GM19463 (cell line): ENCODE measurements at regions not wholly inside any gene's neighbourhood (a gene's known extent, or its start where the extent isn't known, plus 50 kb on each side); places are given as distances from the start of the nearest gene placed in this dataset.
"Not testable (repeated sequence)": the region's sequence is repeated elsewhere in the genome, so short reads cannot be mapped to it uniquely, and the experiment has no call there.

Experiments used
- ATAC-seq: cut with Tn5 transposase; IDR thresholded peaks from one replicate; pipeline ENCODE4 v1.9.1; 2021; ENCODE audit warnings: mild to moderate bottlenecking, moderate library complexity; ENCODE audit not compliant: unreplicated experiment

DNA sequence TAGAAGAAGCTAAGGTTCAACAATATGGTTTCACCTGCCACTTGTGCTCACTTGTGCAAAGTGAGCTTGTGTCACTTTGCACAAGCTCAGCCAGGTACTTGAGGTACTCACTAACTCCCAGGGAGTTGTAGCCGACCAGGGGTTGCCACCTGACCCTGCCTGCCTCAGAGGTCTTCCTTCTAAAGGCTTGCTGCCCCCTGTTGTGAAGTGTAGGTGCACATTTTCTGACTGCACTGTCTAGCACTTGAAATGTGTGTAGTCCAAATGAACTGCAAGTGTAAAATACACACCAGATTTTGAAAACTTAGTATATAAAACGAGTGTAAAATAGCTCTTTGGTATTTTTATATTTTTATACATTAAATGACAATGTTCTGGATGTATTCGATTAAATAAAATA, 230.8 kb downstream of the DLEU7 start:
- no peak for ATAC-seq

DNA sequence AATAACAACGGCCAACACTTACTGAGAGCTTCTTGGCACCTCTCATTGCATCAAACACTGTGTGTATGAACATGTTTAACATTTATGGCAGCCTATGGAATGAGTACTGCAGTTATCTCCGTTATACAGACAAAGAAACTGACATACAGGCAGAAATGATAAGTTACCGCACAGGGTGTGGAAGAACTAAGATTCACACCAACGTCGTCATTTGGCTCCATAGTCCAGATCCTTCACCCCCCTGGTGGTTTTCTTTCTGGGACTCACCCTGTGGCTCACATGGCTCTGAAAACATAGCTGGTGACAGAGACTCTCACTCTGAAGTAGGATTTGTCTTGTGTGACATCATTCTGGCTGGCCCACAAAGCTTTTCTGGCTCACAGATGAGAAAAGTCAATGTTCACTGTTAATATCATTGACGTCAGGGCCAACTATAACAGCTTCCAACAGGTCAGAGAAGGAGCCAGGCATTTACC, 230.1 kb downstream of the DLEU7 start:
- ATAC-seq = no peak

DNA sequence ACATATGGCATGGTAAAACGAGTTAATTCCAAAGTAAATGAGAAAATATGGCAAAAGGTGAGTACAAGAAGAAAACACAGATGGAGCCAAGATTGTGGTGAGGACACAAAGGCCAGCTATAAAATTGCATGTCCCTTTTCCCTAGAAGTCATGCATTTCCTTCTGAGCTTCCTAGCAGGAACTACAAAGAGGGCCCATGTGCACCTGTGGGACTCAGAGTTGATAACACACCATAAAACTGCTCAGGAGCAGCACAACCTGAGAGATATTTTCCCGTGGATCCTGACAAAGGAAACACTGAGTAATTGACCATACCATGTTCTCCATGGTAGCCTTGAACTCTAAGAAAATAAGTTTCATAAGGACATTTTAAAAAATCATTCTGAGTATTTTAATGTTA, 228.3 kb downstream of the DLEU7 start:
- ATAC-seq = no peak

DNA sequence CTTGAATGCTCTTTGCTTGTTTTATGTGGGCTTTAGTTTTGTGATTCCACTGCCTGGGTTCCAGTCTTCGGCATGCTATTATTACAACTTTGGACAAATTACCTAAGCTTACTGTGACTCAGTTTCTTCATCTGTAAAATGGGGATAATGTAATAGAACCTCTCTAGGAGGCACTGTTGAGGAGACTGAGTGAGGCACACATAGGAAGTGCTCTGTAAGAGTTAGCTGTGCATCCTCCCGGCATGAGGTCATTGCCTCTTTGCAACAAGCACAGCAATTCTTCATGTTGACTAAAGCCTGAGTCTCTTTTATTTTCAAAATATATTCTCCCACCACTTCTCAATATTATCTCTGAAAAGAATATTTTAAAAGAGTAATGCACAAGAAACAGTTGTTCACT, 227.4 kb downstream of the DLEU7 start:
- ATAC-seq = no peak

DNA sequence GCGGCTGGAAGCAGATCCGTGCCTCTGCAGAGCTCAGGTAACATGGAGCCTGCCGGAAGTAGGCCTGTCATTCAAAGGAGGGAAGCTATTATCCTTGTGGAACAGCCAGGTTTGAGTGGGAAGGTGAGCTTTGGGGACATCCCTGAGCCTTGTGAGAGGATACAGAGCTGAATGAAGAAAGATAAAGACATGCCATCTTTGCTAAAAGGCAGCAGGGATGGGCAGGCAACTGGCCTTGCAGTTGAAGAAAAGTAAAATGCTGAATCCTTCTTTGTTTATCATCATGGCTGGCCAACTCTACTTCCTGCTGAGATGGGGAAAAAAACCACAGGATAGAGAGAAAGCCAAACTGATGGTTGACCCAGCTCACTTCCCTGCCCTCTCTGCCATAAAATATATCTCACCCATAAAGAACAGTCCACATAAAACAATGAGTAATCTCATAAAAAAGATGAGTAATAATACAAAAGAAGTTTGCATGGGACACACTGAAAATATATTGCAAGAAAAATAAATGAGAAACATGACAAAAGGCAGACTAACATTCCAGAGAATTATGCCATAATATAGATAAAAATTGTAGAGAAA, 226.3 kb downstream of the DLEU7 start:
- ATAC-seq = no peak

DNA sequence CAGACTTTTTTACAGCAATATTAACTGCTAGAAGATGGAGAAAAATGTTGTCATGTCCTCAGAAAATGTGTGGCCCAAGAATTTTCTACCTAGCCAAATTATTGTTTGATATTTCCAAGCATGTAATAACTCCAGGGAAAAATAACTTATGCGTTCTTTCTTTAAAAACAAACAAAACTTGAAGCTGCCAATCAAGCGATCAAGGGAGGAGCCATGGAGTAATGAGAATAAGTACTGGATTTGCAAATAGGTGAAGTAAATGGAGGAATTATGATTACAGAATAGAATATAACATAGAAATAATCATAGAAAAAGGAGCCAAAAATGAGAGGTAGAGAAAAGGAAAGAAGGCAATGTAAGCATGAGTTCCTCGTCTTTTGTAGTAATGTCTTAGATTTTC, 225.3 kb downstream of the DLEU7 start:
- no peak for ATAC-seq

DNA sequence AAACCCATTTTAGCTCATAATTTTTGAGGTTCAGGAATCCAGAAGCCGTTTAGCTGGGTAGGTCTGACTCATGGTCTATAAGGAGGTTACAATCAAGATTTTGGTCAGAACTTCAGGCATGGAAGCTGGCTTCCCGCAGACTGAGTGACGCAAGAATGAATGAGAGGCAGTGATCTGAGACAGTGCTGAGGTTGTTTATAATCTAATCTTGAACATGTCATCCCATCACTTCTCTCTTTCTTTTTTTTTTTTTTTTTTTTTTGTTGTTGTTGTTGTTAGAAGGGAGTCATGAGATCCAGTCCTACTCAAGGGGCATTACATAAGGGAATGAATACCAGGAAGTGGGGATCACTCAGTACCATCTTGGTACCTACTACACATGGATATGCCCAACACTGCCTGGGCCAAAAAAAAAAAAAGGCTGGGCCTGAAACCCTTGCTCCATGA, 217.4 kb downstream of the DLEU7 start:
- no peak for ATAC-seq

DNA sequence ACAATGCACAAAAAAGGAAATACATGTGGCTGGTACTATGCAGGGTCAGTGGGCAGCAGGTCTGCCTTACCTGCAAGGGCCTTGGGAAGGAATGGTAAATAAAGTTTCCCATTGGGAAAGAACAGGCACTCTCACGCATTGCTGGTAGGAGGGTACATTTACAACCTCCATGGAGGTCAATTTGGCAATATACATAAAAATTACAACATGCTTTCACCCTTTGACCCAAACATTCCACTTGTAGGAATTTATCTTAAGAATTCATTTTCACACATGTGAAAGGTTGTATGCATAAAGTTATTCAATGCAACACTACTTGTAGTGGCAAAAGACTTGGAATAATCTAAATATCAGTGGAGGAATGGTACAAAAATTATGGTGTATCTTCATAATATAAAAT, 216.4 kb downstream of the DLEU7 start:
- no peak for ATAC-seq

DNA sequence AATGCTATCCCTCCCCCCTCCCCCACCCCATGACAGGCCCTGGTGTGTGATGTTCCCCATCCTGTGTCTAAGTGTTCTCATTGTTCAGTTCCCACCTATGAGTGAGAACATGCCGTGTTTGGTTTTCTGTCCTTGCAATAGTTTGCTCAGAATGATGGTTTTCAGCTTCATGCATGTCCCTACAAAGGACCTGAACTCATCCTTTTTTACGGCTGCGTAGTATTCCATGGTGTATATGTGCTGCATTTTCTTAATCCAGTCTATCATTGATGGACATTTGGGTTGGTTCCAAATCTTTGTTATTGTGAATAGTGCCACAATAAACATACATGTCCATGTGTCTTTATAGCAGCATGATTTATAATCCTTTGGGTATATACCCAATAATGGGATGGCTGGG, 215.0 kb downstream of the DLEU7 start:
- not testable (repeated sequence) for ATAC-seq

DNA sequence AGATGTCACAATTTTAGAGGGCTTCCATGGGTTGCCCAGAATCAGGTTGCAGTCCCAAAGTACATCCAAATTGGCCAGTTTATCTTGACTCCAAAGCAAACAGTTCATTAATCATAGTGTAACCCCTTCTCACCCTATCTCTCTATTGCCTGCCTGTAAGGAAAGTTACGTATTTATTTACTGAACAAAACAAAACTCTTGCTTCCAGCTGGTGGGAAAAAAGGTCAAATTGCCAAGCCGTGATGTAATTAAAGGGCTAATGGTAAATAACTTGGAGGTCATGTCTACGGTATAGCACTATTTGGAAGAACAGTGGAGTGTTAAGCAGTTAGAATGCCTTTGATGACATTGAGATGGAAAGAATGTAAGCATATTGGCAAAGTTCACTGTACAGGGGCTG, 214.0 kb downstream of the DLEU7 start:
- no peak for ATAC-seq

DNA sequence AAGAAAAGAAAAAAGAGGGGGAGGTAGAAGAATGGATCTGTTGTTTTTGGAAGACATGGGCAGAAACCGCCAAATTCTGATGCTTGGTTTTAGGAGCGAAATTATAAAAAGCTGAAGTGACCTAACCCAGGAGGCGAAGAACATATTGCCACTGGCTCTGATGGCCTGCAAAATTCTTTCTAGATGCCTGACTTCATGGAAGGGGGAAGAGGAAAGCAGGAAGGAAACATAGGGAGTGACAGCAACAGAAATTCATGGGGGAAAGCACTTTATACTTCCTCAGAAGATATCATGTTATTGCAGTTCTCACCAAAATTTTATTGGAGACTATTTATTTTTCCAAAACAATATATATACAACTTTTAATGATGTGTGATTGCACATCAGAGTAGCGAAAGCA, 213.5 kb downstream of the DLEU7 start:
- ATAC-seq = no peak

DNA sequence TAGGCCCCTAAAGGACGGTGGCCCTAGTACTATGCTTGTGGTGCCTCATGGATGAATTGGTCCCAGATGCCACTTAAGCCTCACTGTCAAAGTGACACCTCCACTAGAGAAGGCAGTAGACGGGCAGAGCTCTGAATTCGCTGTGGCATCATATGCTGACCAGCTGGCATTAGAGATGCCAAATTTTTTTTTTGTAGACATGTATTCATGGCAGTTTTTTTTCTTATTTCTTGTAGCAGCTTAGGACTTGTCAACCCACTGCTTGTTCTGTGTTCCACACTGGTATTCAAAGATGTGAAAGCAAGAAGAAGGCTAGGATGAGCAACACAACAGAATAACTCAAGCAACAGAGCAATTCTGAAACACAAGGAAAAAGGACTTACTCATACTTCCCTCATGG, 212.5 kb downstream of the DLEU7 start:
- ATAC-seq = no peak

DNA sequence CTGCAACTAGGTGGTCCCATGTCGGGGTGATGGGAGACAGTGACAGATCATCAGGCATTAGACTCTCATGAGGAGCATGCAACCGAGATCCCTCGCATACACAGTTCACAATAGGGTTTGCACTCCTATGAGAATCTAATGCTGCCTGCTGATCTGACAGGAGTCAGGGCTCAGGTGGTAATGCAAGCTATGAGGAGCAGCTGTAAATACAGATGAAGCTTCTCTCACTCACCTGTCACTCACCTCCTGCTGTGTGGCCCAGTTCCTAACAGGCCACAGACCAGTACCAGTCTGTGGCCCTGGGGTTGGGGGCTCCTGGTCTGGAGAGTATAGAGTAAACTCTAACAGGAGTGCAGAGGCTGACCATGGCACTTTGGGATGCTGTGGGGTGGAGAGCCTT, 209.2 kb downstream of the DLEU7 start:
- no peak for ATAC-seq

DNA sequence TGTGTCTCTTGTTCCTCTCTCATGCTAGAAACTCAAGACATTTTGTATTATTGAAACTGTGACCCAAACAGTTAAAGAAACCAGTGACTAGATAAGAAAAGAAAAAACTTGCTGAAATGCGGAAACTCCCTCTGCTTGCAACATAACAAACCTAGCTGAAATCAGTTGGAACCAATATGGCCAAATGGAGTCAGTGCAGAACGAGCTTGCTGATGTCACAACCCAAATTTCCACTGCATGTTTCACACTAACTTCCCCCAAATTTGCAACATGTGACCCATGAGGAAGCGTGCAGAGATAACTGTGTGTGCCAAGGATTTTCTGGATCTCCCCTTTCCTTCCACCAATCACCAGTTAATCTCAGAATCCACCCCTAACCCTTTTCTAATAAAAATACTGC, 208.0 kb downstream of the DLEU7 start:
- peak; percentile 58 for ATAC-seq

DNA sequence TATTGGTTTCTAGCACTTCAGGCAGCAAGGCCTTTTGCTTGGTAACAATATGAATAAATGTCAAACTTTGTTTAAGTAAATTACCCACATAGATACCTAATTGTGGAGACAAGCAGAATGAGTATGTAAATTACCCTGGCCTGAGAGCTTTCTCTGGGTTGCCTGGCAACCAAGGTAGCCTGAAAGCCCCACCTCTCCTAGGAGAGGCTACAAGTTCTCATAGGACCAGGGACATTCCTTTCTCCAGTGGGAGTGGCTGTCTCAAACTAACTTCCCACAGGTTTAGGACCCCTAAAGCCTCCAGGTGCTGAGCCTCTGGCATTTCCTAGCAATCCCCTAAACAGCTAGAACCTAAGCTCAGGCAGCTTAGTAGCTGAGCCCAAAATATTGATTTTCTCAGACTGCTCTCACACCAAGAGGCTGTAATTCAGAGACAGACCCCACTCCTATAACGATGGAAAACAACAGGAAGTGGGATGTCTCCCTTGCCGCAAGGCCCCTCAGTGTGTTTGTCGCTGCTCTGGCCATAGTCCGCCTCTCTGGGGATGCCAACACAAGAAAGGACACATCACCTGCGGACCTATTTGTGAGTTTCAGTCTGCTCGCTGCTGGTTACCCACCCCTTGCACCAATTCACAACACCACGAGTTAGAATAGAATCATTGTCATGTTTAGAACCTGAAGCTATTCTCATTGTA, 207.3 kb downstream of the DLEU7 start:
- peak; percentile 88 for ATAC-seq

DNA sequence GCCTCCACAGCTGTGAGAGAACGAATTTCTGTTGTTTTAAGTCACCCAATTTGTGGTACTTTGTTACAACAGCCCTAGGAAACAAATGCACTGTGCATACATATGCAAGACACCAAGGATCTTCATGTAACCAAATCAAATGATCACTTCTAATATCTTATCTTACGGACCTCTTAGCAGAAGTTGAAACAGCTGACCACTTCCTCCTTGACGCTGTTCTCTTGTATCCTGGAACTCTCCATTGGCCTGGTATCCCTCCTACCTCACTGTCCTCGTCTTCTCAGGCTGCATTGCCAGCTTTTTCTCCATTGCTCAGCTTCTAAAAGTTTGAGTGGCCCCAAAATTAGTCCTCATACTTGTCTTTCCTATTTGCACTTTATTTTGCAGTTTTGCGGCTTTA, 200.4 kb downstream of the DLEU7 start:
- no peak for ATAC-seq

DNA sequence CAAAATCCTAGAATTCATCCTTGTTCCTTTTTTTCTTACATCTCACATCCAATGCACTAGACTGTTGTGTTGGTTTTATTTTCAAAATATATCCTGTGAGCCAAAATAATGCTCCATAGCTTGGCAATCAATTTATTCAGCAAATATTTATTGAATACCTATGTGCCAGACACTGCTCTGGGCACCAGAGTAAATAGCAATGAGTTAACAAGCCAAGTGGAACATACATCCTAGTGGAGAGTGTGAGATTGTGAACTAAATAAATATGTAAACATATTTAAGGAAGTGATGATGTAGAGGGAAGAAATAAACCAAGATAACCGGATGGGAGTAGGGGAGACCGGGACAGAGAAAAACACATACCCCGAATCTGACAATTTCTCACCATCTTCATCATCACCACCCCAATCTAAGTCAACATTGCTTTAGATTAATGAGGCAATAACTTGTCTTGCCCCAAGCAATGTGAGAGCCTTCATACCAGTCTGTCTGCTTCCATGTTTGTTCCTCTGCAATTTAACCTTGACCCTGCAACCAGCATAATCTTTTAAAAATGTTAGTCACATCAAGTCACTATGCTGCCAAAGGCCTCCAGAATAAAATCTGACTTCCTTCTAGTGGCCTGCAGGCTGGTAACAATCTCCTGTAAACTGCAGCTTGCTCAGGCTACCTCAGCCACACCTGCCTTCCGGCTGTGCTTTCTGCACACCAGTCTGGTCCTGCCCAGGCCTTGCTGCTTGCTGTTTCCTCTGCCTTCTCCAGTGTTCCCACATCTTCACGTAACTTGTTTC, 199.2 kb downstream of the DLEU7 start:
- ATAC-seq = no peak

DNA sequence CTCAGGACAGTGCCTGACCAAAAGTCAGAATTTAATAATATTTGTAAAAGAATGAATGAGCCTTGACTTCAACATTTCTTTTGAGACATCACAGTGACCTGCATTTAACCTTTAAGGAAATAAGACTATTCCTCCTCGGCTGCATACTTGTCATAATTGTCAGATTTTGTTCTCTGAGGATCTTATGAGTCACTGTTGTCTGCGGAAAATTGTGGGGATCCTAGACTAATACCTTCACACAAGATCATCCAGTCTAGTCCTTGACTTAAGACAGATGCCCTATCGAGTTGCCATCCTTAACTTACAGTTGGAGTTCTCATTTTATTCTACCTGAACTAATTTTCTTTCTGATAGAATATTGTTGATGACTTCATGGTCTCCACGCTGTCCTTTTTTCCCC, 198.4 kb downstream of the DLEU7 start:
- no peak for ATAC-seq

DNA sequence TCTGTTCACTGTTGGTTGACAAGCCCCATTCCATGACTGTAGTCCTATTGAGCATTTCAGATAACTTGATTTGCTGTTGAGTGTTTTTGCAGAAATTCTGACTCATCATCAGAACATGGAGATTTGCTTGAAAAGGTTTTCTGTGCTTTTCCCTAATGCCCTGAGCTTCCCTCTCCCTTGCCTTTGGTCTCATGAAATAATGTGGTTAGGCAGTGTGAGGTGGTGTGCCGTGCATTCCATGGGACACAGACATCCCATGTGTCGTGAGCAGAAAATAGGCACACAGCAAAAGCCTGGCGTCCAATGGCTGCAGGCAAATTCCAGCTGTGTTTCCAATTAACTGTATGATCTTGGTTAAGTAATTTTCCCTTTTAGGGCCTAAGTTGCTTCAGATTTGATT, 197.4 kb downstream of the DLEU7 start:
- no peak for ATAC-seq

DNA sequence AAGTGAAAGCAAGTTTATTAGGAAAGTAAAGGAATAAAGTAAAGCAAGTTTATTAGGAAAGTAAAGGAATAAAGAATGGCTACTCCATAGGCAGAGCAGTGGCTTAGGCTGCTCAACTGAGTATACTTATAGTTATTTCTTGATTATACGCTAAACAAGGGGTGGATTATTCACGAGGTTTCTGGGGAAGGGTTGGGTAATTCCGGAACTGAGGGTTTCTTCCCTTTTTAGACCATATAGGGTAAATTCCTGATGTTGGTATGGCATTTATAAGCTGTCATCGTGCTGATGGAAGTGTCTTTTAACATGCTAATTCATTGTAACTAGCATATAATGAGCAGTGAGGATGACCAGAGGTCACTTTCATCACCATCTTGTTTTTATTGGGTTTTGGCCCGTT, 194.3 kb downstream of the DLEU7 start:
- ATAC-seq = no peak

DNA sequence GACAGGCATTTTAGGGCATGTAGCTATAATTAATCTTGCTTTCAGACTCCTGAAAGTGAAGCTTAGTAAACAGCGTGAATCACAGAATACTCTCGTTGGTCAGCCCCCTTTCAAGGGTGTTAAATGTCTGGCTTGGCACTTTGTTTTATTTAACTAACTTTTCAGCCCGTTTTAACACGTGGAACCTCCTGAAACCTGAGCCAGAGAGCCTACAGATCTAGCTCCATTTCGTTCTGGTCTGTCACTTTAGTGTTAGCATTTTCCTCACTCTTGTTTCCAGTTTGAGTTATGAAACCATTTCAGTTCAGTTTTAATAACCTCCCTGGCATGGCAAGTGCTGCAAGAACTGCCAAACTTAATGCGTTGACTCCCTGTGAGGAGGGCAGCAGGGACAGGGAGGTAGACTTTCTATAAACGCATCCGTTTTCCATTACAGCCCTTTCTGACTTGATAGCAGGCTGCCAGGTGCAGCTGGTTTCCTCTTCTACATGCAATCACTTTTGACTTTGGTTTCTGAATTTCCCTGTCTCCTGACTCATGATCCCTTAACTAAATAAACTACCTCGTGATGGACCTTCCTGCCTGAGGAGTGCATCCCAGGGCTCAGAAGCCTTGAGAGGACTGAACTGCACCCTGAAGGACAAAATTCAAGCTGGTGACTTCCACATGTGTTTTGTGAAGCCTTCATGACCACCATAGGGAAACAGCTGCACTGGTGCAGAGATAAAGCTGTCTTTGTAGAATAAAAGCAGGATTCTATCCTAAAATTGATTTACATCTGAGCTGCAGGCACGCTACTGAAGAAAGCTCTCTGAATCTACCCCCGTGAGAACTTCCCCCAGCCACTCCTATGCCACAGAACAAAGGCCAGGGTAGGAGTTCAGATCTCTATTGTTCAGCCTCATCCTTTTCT, 192.6 kb downstream of the DLEU7 start:
- ATAC-seq = no peak
